Osteocyte (in vitro differentiated cells): ENCODE measurements at regions not wholly inside any gene's neighbourhood (a gene's known extent, or its start where the extent isn't known, plus 50 kb on each side); places are given as distances from the start of the nearest gene placed in this dataset.

Source experiments
- DNase-seq: peaks from one replicate; pipeline ENCODE4 v3.0.0; 2021; ENCODE audit warnings: mixed read lengths; ENCODE audit not compliant: unreplicated experiment; ENCODE audit errors: extremely low spot score
- H3K27ac Mint-ChIP-seq: one replicate; pipeline ENCODE4 v1.8.0; 2021; ENCODE audit warnings: mild to moderate bottlenecking, mixed read lengths; ENCODE audit not compliant: unreplicated experiment
- H3K27me3 Mint-ChIP-seq: one replicate; pipeline ENCODE4 v1.8.0; 2021; ENCODE audit warnings: mixed read lengths; ENCODE audit not compliant: unreplicated experiment
- H3K36me3 Mint-ChIP-seq: one replicate; pipeline ENCODE4 v1.8.0; 2021; ENCODE audit warnings: mixed read lengths; ENCODE audit not compliant: unreplicated experiment
- H3K4me1 Mint-ChIP-seq: one replicate; pipeline ENCODE4 v1.8.0; 2021; ENCODE audit warnings: mixed read lengths; ENCODE audit not compliant: unreplicated experiment
- H3K4me3 Mint-ChIP-seq: one replicate; pipeline ENCODE4 v1.8.0; 2021; ENCODE audit warnings: mild to moderate bottlenecking, moderate library complexity, mixed read lengths; ENCODE audit not compliant: unreplicated experiment
- H3K9me3 Mint-ChIP-seq: one replicate; pipeline ENCODE4 v1.8.0; 2021; ENCODE audit warnings: mixed read lengths; ENCODE audit not compliant: unreplicated experiment
- CTCF ChIP-seq: fragments of 200-600 bp; sonication (generic); IDR thresholded peaks from 2 replicates; pipeline ENCODE4 v1.5.0; 2021; ENCODE audit warnings: antibody characterized with exemption, mild to moderate bottlenecking, moderate library complexity

GRCh38 chr5:125720721-125721120 is 702.5 kb upstream of the GRAMD2B start:
- H3K4me3 Mint-ChIP-seq: no peak overlapping the region
- peaks cover 30% of the 10 kb centered on the region for H3K4me1 Mint-ChIP-seq
- DNase-seq: no peak
- no peak overlapping the region for H3K27ac Mint-ChIP-seq
- H3K9me3 Mint-ChIP-seq: no peaks in the 10 kb centered on the region
- no peaks in the 10 kb centered on the region for H3K27me3 Mint-ChIP-seq
- no peak for TF ChIP-seq CTCF
- no peaks in the 10 kb centered on the region for H3K36me3 Mint-ChIP-seq

- Mint-ChIP-seq H3K9me3 (no peaks in the 10 kb centered on the region), H3K36me3 (no peaks in the 10 kb centered on the region), H3K27me3 (no peaks in the 10 kb centered on the region), H3K4me1 (peaks cover 20% of the 10 kb centered on the region), H3K27ac (no peak overlapping the region), H3K4me3 (no peak overlapping the region)
- TF ChIP-seq CTCF: no peak
- no peak for DNase-seq
Observed at GRCh38 chr5:125722550-125722949, 700.7 kb upstream of the GRAMD2B start.

GRCh38 chr5:125725691-125726090 is 697.5 kb upstream of the GRAMD2B start:
- Mint-ChIP-seq H3K4me1 (no peaks in the 10 kb centered on the region), H3K4me3 (no peak overlapping the region), H3K36me3 (peaks cover 2% of the 10 kb centered on the region), H3K27me3 (no peaks in the 10 kb centered on the region), H3K9me3 (peaks cover 13% of the 10 kb centered on the region), H3K27ac (no peak overlapping the region)
- no peak for DNase-seq
- no peak for TF ChIP-seq CTCF

- peaks cover 13% of the 10 kb centered on the region for H3K9me3 Mint-ChIP-seq
- no peaks in the 10 kb centered on the region for H3K27me3 Mint-ChIP-seq
- no peak for DNase-seq
- peaks cover 12% of the 10 kb centered on the region for H3K4me1 Mint-ChIP-seq
- no peak for TF ChIP-seq CTCF
- no peaks in the 10 kb centered on the region for H3K36me3 Mint-ChIP-seq
- H3K27ac Mint-ChIP-seq: no peak overlapping the region
- no peak overlapping the region for H3K4me3 Mint-ChIP-seq
Observed at GRCh38 chr5:125743939-125744338, 679.3 kb upstream of the GRAMD2B start.

- H3K27ac Mint-ChIP-seq: no peak overlapping the region
- no peak for TF ChIP-seq CTCF
- peaks cover 17% of the 10 kb centered on the region for H3K4me1 Mint-ChIP-seq
- DNase-seq: no peak
- no peak overlapping the region for H3K4me3 Mint-ChIP-seq
- peaks cover 6% of the 10 kb centered on the region for H3K9me3 Mint-ChIP-seq
- H3K36me3 Mint-ChIP-seq: no peaks in the 10 kb centered on the region
- H3K27me3 Mint-ChIP-seq: no peaks in the 10 kb centered on the region
Observed at GRCh38 chr5:125746917-125747316, 676.3 kb upstream of the GRAMD2B start.
